ENCODE measurements at regions not wholly inside any gene's neighbourhood (a gene's known extent, or its start where the extent isn't known, plus 50 kb on each side); places are given as distances from the start of the nearest gene placed in this dataset.

GRCh38 chr5:112570708-112571444 lies 151.8 kb upstream of the EPB41L4A start (continued):
- no peak for TF ChIP-seq ZNF174 (CRISPR knock-in tag; IDR thresholded peaks at IDR 0.05)
- TF ChIP-seq NCOR1 (IDR thresholded peaks at IDR 0.05), result peak; percentile 48; the same call in 1 of the 2 replicates
- no peak for TF ChIP-seq ZZZ3 (IDR thresholded peaks at IDR 0.05)
- no peak for TF ChIP-seq NR1H2 (CRISPR knock-in tag; IDR thresholded peaks at IDR 0.05)

- FAIRE-seq (no peak), ATAC-seq (no peak), DNase-seq (ENCODE audit: extremely low read depth in 1 of 4, low spot score in 3 of 4) (no peak)
- TF ChIP-seq DNMT1 (IDR thresholded peaks at IDR 0.05), result no peak
- no peak for TF ChIP-seq ADNP (tag; IDR thresholded peaks at IDR 0.05)
- TF ChIP-seq COPS2 (conservative IDR thresholded peaks at IDR 0.05), result no peak
- no peak for TF ChIP-seq MCM2 (IDR thresholded peaks at IDR 0.05; ENCODE audit: low read depth)
- TF ChIP-seq TCF3 (CRISPR knock-in tag; IDR thresholded peaks at IDR 0.05), result no peak
- no peak for TF ChIP-seq ZNF561 (CRISPR knock-in tag; conservative IDR thresholded peaks at IDR 0.05)
- no peak for TF ChIP-seq STAT6 (CRISPR knock-in tag; IDR thresholded peaks at IDR 0.05)
- no peak for TF ChIP-seq L3MBTL2 (IDR thresholded peaks at IDR 0.05)
- no peak for TF ChIP-seq ZNF79 (CRISPR knock-in tag; IDR thresholded peaks at IDR 0.05; ENCODE audit: low read depth)
- TF ChIP-seq MTA1 (IDR thresholded peaks at IDR 0.05; ENCODE audit: borderline replicate concordance), result no peak
- TF ChIP-seq, protein P1, sequence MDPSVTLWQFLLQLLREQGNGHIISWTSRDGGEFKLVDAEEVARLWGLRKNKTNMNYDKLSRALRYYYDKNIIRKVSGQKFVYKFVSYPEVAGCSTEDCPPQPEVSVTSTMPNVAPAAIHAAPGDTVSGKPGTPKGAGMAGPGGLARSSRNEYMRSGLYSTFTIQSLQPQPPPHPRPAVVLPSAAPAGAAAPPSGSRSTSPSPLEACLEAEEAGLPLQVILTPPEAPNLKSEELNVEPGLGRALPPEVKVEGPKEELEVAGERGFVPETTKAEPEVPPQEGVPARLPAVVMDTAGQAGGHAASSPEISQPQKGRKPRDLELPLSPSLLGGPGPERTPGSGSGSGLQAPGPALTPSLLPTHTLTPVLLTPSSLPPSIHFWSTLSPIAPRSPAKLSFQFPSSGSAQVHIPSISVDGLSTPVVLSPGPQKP (CRISPR knock-in tag; IDR thresholded peaks at IDR 0.05), result no peak
- no peak for TF ChIP-seq KAT2B (IDR thresholded peaks at IDR 0.05; ENCODE audit: low read depth, low read length)
- TF ChIP-seq NRF1 (conservative IDR thresholded peaks at IDR 0.05 in 1 of 2, IDR thresholded peaks at IDR 0.05 in 1 of 2), result no peak
- TF ChIP-seq NR1H2 (CRISPR knock-in tag; IDR thresholded peaks at IDR 0.05), result no peak
- no peak for TF ChIP-seq DIDO1 (tag; IDR thresholded peaks at IDR 0.05; ENCODE audit: low read depth)
- TF ChIP-seq RBBP5 (IDR thresholded peaks at IDR 0.05; ENCODE audit: borderline replicate concordance, insufficient read depth, low read length, poor library complexity, severe bottlenecking), result no peak
- intact Hi-C loops (cut with micrococcal nuclease) (no loop called here), in situ Hi-C loops (cut with MboI) (no loop called here)
- Histone ChIP-seq H3K9ac (ENCODE audit: insufficient read depth in 1 of 2, low read depth in 2 of 2, low read length in 2 of 2) (no peak overlapping the region), H3K36me3 (ENCODE audit: control insufficient read depth, insufficient read depth, low read length) (no peaks in the 10 kb centered on the region), H4K20me1 (replicated peaks; ENCODE audit: control insufficient read depth, insufficient read depth, low read length) (no peaks in the 10 kb centered on the region), H3K9me3 (replicated peaks; ENCODE audit: control insufficient read depth, insufficient read depth, low read depth, low read length) (no peaks in the 10 kb centered on the region), H3K27me3 (ENCODE audit: control insufficient read depth in 2 of 2, insufficient read depth in 2 of 2, low read length in 2 of 2) (peaks cover 5 to 15% of the 10 kb centered on the region in 2 experiments; a peak in 4 of 5 replicates), H3K9me1 (ENCODE audit: control insufficient read depth, insufficient read depth, low read length) (no peaks in the 10 kb centered on the region), H2AFZ (ENCODE audit: low read depth, low read length) (no peak overlapping the region), H3K4me1 (replicated peaks in 1 of 2; ENCODE audit: control insufficient read depth in 2 of 2, insufficient read depth in 2 of 2, low read length in 2 of 2) (peaks cover 0 to 8% of the 10 kb centered on the region in 2 experiments; a peak in 3 of 5 replicates), H3K4me2 (ENCODE audit: insufficient read depth, low read length) (no peak overlapping the region), H3K4me3 (no peak overlapping the region), H3K79me2 (ENCODE audit: control insufficient read depth, insufficient read depth, low read length) (no peaks in the 10 kb centered on the region), H3K27ac (ENCODE audit: extremely low read depth, low read depth, low read length) (no peak overlapping the region)
- BruUV-seq (replicated peaks), result no TSS peak
- WGBS (ENCODE audit: insufficient coverage, low coverage, missing lambda C conversion rate), result 15% methylated on average over 3 of the region's 3 CpGs
- CTCF ChIA-PET (ENCODE audit: low intra/inter-chr PET ratio), result no interaction called here
- POLR2A ChIA-PET, result interaction anchor here (0.7 kb wide), 1 partner anchor 140 kb away, joined by 5 read pairs; no protein-coding TSS in a partner anchor
Measured at GRCh38 chr5:112573441-112573840, 154.4 kb upstream of the EPB41L4A start.
